Stimulated activated CD4-positive, alpha-beta T cell treated with anti-CD3 and anti-CD28 coated beads, Interleukin-15, amount 100 ng/mL, for 48 hours (primary cell): ENCODE measurements at regions not wholly inside any gene's neighbourhood (a gene's known extent, or its start where the extent isn't known, plus 50 kb on each side); places are given as distances from the start of the nearest gene placed in this dataset.
A peak's percentile ranks its signal among the peaks of the same experiment; 100 is the strongest.
"Not testable (repeated sequence)": the region's sequence is repeated elsewhere in the genome, so short reads cannot be mapped to it uniquely, and the experiment has no call there.

ENCODE experiments used
- DNase-seq, 2 donors: peaks; one replicate each; pipeline ENCODE4 v3.0.0-alpha.2; 2020; ENCODE audit warnings: low read depth in 2 of 2

DNA sequence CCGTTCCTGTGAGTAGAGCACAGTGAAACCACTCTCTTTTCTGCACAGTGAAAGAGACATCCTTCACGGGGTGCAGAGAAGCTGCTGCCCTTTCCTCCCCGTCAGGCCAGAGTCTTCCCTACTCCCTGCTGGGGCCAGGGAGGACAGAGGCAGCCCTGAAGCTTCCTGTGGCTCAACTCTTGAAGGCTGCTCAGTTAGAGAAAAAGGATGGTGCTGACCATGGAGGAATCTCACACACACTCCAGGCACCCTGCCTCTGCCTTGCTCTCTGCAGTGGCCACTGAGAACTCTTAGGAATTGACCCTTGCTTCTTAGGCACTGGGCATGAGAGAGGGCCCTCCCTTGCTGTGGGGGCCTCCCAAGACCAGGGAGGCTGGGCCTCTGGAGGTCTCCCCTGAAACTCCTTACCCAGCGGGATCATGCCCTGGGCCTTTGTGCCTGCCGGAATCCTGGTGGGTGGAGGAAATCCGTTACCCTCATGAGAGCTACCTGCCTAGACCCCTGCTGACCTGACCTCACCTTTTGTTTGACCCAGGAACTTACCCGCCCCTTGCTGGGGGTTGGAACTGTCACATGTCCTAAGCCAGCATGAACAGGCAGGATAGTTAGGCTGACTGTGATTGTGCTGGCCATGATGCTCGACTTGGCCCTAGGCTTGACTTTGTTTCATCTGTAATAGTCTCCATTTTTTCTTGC lies 65.0 kb upstream of the CD93 start:
- no peak for DNase-seq

DNA sequence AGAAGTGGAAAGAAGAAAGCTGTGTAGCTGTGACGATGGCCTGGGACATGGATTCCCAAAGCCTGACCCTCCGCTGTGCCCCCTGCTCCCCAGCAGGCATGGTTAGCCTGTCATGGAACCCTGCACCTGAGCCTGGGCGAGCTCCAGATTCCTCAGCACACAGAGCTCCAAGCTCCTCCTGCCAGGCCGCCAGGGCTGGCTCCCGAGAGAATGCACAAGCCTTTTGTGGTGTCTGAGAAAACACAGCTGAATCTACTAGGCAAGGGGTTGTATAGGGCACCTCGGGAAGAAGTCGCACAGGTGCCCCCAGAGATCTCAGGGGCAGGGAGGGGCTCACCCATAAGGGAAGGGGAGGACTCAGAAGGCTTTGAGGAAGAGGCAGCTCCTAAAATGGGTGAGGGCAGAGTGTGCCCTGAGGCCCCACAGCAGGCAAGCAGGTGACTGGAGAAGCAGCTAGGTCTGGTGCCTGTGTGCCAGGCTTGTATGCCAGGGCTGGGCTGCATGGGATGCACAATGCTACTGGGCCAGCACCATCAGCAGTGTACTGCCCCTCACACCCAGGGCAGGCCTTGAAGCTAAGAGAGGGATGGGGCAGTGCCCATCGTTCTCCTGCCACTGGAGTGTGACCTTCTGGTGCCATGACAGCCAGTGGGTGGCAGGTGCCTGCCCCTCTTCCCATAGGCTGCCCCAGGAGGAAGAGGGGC lies 64.3 kb upstream of the CD93 start:
- no peak for DNase-seq

DNA sequence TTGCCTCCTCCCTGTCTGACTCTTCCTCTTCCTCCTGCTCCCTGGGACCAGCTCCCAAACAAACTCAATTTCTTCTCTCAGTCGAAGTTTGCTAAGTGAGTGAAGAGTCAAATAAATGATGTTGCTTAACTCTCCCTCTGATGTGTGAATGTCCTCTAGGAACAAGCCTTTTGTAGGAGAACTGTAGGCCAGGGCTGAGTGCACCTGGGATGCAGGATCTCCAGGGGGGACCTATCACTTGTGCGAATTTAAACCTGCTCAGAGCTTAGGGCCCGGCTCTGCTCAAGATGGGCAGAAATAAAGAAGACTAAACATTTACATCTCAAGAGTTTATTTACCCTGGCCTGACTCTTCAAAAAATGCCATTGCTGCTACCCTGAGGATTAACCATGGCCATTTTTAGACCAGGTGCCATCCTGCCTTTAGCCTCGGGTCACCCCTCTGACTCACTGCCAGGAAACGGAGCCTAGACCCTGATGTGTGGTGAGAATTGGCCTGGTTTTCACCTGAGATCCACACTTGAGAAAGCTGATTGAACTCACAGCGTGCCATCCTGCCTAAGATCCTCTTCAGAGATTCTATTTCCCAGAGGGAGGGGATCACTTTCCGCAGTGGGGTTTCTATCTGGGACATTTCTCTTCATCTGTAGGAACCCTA lies 63.6 kb upstream of the CD93 start:
- DNase-seq, result no peak

DNA sequence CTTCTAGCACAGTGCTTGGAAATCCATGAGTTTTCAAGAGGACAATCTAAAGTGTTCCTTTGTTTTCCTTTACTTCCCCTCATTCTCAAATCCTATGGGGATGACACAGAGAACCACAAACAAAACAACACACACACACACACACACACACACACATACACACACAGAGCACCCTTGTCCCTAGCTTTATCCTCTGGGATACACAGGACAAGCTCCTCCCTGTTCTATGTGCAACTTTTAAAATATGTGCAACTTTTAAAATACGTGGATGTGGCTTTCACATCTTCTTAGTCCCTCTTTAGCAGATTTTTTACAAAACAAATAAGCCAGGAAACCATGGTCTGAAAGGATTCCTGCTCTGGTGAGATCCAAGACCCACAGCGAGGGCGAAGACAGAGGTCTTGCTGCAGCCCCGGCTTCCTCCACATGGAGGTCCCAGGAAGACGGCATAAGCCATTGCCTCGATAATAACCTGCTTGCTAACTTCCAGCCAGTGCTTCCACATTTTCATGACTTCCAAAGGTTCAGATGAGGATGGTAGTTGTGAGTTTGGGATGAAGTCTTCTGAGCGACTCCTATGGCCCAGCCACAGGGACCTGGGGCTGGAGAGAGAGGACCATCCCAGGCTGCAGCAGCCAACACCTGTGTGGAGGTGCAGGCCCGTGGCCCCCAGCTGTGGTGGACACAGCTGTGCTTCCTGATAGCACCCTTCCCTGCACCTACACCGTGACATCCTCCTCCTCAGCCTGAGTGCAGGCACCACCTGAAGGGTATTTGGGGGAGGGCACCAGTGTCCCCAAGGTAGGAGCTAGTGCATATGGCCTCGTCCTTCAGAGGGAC lies 62.8 kb upstream of the CD93 start:
- no peak for DNase-seq

- peak; percentile 30 to 44 for DNase-seq
Measured at GRCh38 chr20:23147964-23148730, 62.0 kb upstream of the CD93 start.

GRCh38 chr20:23147647-23147963 lies 61.5 kb upstream of the CD93 start:
- no peak for DNase-seq

DNA sequence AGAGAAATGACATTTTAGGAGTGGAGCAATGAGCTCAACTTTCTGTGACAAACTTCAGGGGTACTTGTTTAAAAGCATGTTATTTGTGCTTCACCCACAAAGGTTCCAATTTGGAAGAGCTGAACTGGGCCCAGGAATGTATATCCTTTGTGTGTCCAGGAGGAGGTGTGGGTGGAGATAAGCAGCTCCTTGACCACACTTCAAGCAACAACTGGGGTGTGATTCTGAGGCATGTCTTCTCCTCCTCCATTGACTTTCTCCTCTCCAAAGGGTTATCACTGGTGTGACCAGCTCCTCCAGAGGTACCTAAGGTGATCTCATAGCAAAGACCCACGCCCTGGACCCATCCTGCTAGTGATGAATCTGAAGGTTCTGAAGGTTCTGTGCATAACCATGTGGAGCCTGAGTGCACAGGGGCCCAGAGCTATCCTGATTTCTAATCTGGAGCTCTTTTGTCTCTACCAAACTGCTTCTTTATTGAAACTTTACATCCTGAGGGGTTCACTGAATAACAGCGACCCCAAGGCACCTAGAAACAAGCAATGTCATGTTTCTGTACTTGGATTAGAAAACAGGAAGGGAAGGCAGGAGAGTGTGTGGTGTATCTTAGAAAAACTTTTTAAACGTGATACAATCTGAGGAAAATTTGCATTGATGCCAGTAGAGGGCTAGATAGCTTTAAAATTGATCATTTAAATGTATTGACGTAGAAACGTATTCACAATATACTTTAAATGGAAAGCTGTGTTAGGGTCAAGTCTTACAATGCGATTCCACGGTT lies 60.9 kb upstream of the CD93 start:
- DNase-seq, result no peak

GRCh38 chr20:23146181-23146580 lies 60.1 kb upstream of the CD93 start:
- DNase-seq, result no peak

DNA sequence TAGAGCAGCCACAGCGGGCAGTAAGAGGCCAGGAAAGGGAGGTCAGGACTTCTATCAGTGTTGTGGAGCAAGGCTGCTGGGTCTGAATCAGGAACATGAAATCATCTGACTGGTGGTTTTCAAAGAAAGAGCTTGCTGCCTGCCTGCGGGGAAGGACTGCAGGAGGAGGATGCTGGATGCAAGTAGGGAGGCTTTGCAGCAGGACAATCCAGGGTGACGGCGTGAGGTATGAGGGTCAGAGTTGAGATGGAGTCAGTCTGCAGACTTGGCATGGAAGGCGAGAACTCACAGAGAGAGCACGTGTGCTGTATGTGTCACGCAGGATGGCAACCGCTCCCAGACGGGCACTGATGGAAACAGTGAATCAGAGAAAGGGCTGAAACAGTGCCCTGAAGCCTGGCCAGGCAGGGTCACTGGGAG lies 59.2 kb upstream of the CD93 start:
- no peak for DNase-seq

DNA sequence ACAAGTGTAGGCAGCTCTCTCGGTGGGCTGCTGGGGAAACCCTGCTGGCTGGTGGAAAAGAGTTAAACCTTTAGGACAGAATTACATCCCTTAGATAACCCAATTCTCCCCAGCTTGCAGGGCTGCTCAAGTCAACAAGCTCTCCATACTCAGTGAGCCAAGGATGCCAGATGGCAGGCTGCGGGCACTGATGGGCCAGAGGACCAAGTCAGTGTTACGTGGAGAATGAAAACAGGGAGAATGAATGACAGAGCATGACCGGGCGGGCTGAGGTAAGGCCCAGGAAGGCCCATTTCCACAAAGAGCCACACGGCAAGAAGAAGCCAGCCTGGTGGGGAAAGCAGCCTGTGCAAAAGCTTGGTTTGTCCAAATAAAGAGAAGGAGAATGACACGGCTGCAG lies 58.7 kb upstream of the CD93 start:
- DNase-seq, result no peak

DNA sequence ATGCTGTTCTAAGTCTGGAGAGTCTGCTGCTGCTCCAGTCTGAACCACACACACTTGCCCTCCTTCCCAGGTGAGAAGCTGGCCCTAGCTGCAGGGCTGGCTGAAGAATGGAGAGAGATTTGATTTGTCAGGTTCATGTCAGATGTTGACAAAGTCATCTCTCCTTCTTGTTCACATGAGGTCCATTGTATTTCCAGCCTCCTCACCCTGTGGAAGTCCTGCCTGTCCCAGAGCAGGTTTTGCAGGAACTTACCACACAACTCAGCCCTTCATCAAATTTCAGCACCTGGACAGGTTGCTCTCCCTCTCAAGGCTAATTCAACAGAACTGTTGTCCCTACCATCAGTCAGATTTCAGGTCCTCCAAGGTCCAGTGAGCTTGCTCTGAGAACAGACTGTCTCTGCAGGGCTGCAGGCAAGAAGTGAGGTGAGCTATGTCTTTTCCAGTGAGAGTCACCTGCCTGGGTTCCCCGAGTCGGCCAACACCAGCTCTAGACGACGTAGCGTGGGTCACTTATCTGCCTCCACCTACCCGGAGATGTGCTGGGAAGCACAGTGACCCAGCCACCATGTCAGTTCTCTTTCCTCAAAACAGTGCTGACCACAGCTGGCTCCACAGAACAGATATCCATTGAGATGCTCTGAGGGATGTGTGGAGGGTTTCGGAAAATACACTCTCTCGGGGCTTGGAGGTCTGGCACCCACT lies 58.0 kb upstream of the CD93 start:
- no peak for DNase-seq

DNA sequence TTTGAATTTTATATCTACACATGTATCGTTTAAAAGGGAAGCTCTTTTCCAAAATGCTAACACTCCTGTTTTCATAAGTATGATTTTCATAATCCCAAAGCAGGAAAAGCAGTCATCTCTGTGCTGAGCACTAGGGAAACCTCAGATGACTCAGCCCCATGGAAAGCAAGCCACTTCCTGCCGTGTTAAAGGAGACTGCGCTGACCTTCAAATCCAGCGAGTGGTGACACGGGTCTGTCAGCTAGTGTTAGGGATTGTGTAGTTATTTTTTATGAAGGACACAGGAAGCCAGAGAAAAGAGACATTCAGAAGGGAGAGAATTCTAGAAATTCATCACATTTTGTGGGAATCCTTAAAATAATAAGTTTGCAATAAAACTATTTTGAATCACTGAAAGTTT lies 57.0 kb upstream of the CD93 start:
- DNase-seq, result no peak

GRCh38 chr20:23142162-23143050 lies 56.3 kb upstream of the CD93 start:
- DNase-seq, result no peak

DNA sequence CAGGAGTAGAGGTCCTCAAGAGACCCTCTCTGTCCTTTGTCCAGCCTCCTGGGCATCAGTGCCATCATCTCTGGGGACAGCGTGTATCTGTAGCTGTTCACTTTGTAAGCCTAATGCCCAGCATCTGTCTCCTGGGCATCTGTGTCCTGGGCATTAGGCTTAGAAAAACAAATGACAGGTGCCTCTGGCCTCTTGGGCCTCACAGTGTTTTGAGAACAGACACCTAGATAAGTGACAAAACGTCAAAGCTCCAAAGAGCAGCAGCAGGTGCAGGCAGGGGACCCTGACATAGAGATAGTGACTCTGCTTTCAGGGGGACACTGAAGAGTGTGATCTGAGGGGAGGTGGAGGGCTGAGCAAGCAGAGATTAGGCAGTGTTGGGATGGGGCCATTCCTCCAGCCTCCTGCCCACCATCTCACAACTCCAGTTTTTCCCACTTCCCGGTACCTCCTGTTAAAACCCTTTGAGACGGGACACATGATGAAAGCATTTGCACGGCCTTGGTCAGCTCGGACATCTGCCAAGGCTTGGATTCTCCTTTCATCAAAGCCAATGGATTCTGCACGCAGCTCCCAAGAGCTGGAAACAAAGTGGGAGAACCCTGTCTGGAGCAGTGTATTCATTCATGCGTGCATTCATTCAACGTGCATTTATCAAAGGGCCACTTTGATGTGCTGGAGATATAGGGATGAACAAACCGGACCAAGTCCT lies 55.5 kb upstream of the CD93 start:
- no peak for DNase-seq

- DNase-seq, result no peak
Measured at GRCh38 chr20:23140991-23141390, 54.9 kb upstream of the CD93 start.

- not testable (repeated sequence) for DNase-seq
Measured at GRCh38 chr20:23139984-23140383, 53.9 kb upstream of the CD93 start.

GRCh38 chr20:23139524-23139923 lies 53.4 kb upstream of the CD93 start:
- DNase-seq, result no peak

DNA sequence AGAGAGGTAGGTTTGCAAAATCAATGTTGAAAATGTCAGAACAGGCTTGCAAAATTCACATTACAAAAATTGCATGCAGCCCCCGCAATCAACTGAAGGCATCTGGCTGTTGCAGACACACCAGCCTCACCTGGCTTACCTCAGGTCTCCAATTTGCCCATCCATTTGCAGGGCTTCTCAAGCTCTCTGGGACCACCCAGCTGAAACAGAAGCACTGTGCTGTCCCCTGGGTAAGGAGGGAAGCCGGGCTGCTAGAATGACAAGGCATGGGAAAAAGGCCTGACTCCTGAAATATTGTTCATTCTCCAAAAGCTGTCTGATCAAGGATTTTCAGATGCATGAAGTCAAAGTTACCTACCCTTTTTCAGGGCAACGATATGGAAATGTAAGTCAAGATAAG lies 52.6 kb upstream of the CD93 start:
- DNase-seq, result no peak
